WERI-Rb-1 (cell line): ENCODE measurements at regions not wholly inside any gene's neighbourhood (a gene's known extent, or its start where the extent isn't known, plus 50 kb on each side); places are given as distances from the start of the nearest gene placed in this dataset.

Source experiments
- DNase-seq: peaks from one replicate; pipeline ENCODE4 v3.0.0-alpha.2; 2020
- H3K27ac ChIP-seq: fragments of 250-450 bp; sonication (Bioruptor Pico); 2 replicates; pipeline ENCODE4 v1.5.1; 2020; ENCODE audit warnings: mild to moderate bottlenecking, moderate library complexity
- H3K27me3 ChIP-seq: fragments of 250-450 bp; sonication (Bioruptor Pico); 2 replicates; pipeline ENCODE4 v1.5.1; 2021; ENCODE audit warnings: mild to moderate bottlenecking, low read depth, moderate library complexity; ENCODE audit not compliant: insufficient read depth, severe bottlenecking
- H3K36me3 ChIP-seq: fragments of 250-450 bp; sonication (Bioruptor Pico); 2 replicates; pipeline ENCODE4 v1.5.1; 2020; ENCODE audit warnings: mild to moderate bottlenecking, moderate library complexity
- H3K4me3 ChIP-seq: 2 replicates; pipeline ENCODE4 v1.5.1; 2011; ENCODE audit warnings: low read depth, mild to moderate bottlenecking, control low read depth, low read length
- H3K9me3 ChIP-seq: fragments of 250-450 bp; sonication (Bioruptor Pico); 2 replicates; pipeline ENCODE4 v1.5.1; 2021; ENCODE audit warnings: mild to moderate bottlenecking, moderate library complexity; ENCODE audit not compliant: severe bottlenecking
- CTCF ChIP-seq: IDR thresholded peaks from 2 replicates; pipeline ENCODE4 v1.5.1; 2011; ENCODE audit warnings: low read depth, mild to moderate bottlenecking, control low read depth, inconsistent platforms, low read length

GRCh38 chr3:176757429-176757828 is 439.9 kb downstream of the TBL1XR1 start:
- Histone ChIP-seq H3K27ac (no peak overlapping the region), H3K4me3 (no peak overlapping the region), H3K27me3 (no peaks in the 10 kb centered on the region), H3K9me3 (no peaks in the 10 kb centered on the region), H3K36me3 (no peaks in the 10 kb centered on the region)
- no peak for TF ChIP-seq CTCF
- DNase-seq, result no peak

- Histone ChIP-seq H3K36me3 (no peaks in the 10 kb centered on the region), H3K27ac (no peak overlapping the region), H3K27me3 (no peaks in the 10 kb centered on the region), H3K4me3 (no peak overlapping the region), H3K9me3 (no peaks in the 10 kb centered on the region)
- DNase-seq, result no peak
- TF ChIP-seq CTCF, result no peak
These were observed 441.3 kb downstream of the TBL1XR1 start for GRCh38 chr3:176755977-176756376.

GRCh38 chr3:176755552-176755951 is 441.7 kb downstream of the TBL1XR1 start:
- H3K9me3 ChIP-seq, result no peaks in the 10 kb centered on the region
- no peak for TF ChIP-seq CTCF
- H3K36me3 ChIP-seq, result no peaks in the 10 kb centered on the region
- H3K27ac ChIP-seq, result no peak overlapping the region
- H3K4me3 ChIP-seq, result no peak overlapping the region
- H3K27me3 ChIP-seq, result no peaks in the 10 kb centered on the region
- no peak for DNase-seq

- no peak overlapping the region for H3K27ac ChIP-seq
- no peaks in the 10 kb centered on the region for H3K27me3 ChIP-seq
- H3K4me3 ChIP-seq, result no peak overlapping the region
- DNase-seq, result no peak
- H3K9me3 ChIP-seq, result no peaks in the 10 kb centered on the region
- H3K36me3 ChIP-seq, result no peaks in the 10 kb centered on the region
- no peak for TF ChIP-seq CTCF
These were observed 455.6 kb downstream of the TBL1XR1 start for GRCh38 chr3:176741664-176742047.

- Histone ChIP-seq H3K4me3 (no peak overlapping the region), H3K9me3 (no peaks in the 10 kb centered on the region), H3K27ac (no peak overlapping the region), H3K27me3 (no peaks in the 10 kb centered on the region), H3K36me3 (no peaks in the 10 kb centered on the region)
- no peak for TF ChIP-seq CTCF
- no peak for DNase-seq
These were observed 456.2 kb downstream of the TBL1XR1 start for GRCh38 chr3:176740906-176741663.

- no peak overlapping the region for H3K27ac ChIP-seq
- DNase-seq, result no peak
- no peaks in the 10 kb centered on the region for H3K36me3 ChIP-seq
- H3K4me3 ChIP-seq, result no peak overlapping the region
- no peaks in the 10 kb centered on the region for H3K9me3 ChIP-seq
- no peak for TF ChIP-seq CTCF
- H3K27me3 ChIP-seq, result no peaks in the 10 kb centered on the region
These were observed 458.1 kb downstream of the TBL1XR1 start for GRCh38 chr3:176739159-176739558.
